Calu3 (cell line): ENCODE measurements at regions not wholly inside any gene's neighbourhood (a gene's known extent, or its start where the extent isn't known, plus 50 kb on each side); places are given as distances from the start of the nearest gene placed in this dataset.

Source experiments
- BruUV-seq: library from RNA; stranded (reverse); fragments of 400-500 nt; replicated peaks from 2 replicates; lab custom pipeline; 2021; lab: Mats Ljungman, UMichigan
- CTCF ChIA-PET: fragments of 300-600 bp; sonication (Branson Sonifier 250); formaldehyde crosslinking; loops from one replicate; lab custom pipeline; 2022; ENCODE audit warnings: antibody characterized with exemption; lab: Charles Lee
- DNase-seq: peaks from one replicate; pipeline ENCODE4 v3.0.0; 2022
- H3K27ac Mint-ChIP-seq: one replicate; pipeline ENCODE4 v1.8.0; 2022; ENCODE audit warnings: mixed read lengths; ENCODE audit not compliant: unreplicated experiment
- H3K27me3 Mint-ChIP-seq: one replicate; pipeline ENCODE4 v1.8.0; 2022; ENCODE audit warnings: mixed read lengths; ENCODE audit not compliant: unreplicated experiment
- H3K36me3 Mint-ChIP-seq: one replicate; pipeline ENCODE4 v1.8.0; 2022; ENCODE audit warnings: mild to moderate bottlenecking, moderate library complexity, mixed read lengths; ENCODE audit not compliant: insufficient read depth, unreplicated experiment
- H3K4me1 Mint-ChIP-seq: one replicate; pipeline ENCODE4 v1.8.0; 2022; ENCODE audit warnings: mild to moderate bottlenecking, low read depth, mixed read lengths; ENCODE audit not compliant: unreplicated experiment
- H3K4me3 Mint-ChIP-seq: one replicate; pipeline ENCODE4 v1.8.0; 2022; ENCODE audit warnings: mild to moderate bottlenecking, low read depth, moderate library complexity, mixed read lengths; ENCODE audit not compliant: unreplicated experiment
- H3K9me3 Mint-ChIP-seq: one replicate; pipeline ENCODE4 v1.8.0; 2022; ENCODE audit warnings: low read depth, mixed read lengths; ENCODE audit not compliant: unreplicated experiment
- intact Hi-C: fragments of 100-400 bp; cut with micrococcal nuclease; formaldehyde crosslinking; loops from one replicate; pipeline ENCODE4 v1.10.0; 2022; ENCODE audit not compliant: unreplicated experiment
- TF ChIP-seq, protein P1 (sequence below): fragments of 200-600 bp; IDR thresholded peaks from one replicate; pipeline ENCODE4 v1.8.0; 2022; ENCODE audit warnings: antibody characterized with exemption; ENCODE audit not compliant: unreplicated experiment

GRCh38 chr11:106399076-106399511 lies 321.6 kb downstream of the AASDHPPT start:
- Mint-ChIP-seq H3K4me3 (no peak overlapping the region), H3K27ac (no peak overlapping the region), H3K27me3 (no peaks in the 10 kb centered on the region), H3K9me3 (peaks cover 8% of the 10 kb centered on the region), H3K36me3 (no peaks in the 10 kb centered on the region), H3K4me1 (peaks cover 12% of the 10 kb centered on the region)
- no TSS peak for BruUV-seq
- no peak for DNase-seq
- CTCF ChIA-PET = no interaction called here
- intact Hi-C loops = no loop called here
- TF ChIP-seq, protein P1, sequence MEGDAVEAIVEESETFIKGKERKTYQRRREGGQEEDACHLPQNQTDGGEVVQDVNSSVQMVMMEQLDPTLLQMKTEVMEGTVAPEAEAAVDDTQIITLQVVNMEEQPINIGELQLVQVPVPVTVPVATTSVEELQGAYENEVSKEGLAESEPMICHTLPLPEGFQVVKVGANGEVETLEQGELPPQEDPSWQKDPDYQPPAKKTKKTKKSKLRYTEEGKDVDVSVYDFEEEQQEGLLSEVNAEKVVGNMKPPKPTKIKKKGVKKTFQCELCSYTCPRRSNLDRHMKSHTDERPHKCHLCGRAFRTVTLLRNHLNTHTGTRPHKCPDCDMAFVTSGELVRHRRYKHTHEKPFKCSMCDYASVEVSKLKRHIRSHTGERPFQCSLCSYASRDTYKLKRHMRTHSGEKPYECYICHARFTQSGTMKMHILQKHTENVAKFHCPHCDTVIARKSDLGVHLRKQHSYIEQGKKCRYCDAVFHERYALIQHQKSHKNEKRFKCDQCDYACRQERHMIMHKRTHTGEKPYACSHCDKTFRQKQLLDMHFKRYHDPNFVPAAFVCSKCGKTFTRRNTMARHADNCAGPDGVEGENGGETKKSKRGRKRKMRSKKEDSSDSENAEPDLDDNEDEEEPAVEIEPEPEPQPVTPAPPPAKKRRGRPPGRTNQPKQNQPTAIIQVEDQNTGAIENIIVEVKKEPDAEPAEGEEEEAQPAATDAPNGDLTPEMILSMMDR = no peak

- CTCF ChIA-PET = no interaction called here
- intact Hi-C loops = no loop called here
- peaks cover 12% of the 10 kb centered on the region for H3K4me1 Mint-ChIP-seq
- no peaks in the 10 kb centered on the region for H3K36me3 Mint-ChIP-seq
- peaks cover 11% of the 10 kb centered on the region for H3K9me3 Mint-ChIP-seq
- DNase-seq = no peak
- H3K27ac Mint-ChIP-seq = no peak overlapping the region
- TF ChIP-seq, protein P1 = no peak
- H3K4me3 Mint-ChIP-seq = no peak overlapping the region
- no TSS peak for BruUV-seq
- H3K27me3 Mint-ChIP-seq = no peaks in the 10 kb centered on the region
Measured at GRCh38 chr11:106399624-106400023, 322.2 kb downstream of the AASDHPPT start.

DNA sequence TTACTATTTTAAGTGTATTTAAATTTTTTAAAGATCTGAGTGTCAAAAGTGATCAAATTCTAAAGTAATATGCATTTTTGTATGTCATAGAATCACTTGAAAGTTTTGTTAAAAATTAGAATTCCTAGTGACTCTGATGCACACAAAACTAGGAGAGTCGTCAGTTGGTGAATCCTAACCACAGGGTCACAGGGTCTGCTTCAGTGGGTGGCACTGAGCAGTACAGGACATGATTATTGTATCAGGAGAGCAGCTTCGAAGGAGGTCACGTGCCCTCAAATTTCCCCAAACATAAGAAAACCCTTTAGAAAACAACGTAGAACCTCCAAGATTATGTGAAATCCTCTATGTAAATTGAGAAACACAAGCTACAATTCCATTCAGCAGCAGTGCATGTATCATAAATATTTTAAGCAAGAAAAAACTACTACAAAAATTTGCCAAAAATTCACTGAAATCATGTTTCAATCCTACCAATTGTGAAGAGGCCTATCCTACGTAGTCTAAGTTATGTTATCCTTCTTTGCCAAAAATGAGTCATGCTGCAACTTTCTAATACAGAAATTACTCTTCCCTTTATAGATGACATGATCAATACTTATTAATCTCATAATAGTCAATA lies 323.6 kb downstream of the AASDHPPT start:
- intact Hi-C loops = no loop called here
- Mint-ChIP-seq H3K27ac (no peak overlapping the region), H3K9me3 (peaks cover 8% of the 10 kb centered on the region), H3K27me3 (no peaks in the 10 kb centered on the region), H3K4me3 (no peak overlapping the region), H3K4me1 (peaks cover 12% of the 10 kb centered on the region), H3K36me3 (no peaks in the 10 kb centered on the region)
- TF ChIP-seq, protein P1 = no peak
- CTCF ChIA-PET = no interaction called here
- BruUV-seq = no TSS peak
- DNase-seq = no peak

GRCh38 chr11:106403751-106404150 lies 326.3 kb downstream of the AASDHPPT start:
- H3K4me3 Mint-ChIP-seq = no peak overlapping the region
- H3K9me3 Mint-ChIP-seq = peaks cover 3% of the 10 kb centered on the region
- CTCF ChIA-PET = no interaction called here
- H3K27me3 Mint-ChIP-seq = no peaks in the 10 kb centered on the region
- H3K36me3 Mint-ChIP-seq = no peaks in the 10 kb centered on the region
- no TSS peak for BruUV-seq
- no peak overlapping the region for H3K27ac Mint-ChIP-seq
- intact Hi-C loops = no loop called here
- no peak for DNase-seq
- TF ChIP-seq, protein P1 = no peak
- H3K4me1 Mint-ChIP-seq = peaks cover 3% of the 10 kb centered on the region
